TTC549 (cell line): ENCODE measurements at regions not wholly inside any gene's neighbourhood (a gene's known extent, or its start where the extent isn't known, plus 50 kb on each side); places are given as distances from the start of the nearest gene placed in this dataset.
"Not testable (repeated sequence)": the region's sequence is repeated elsewhere in the genome, so short reads cannot be mapped to it uniquely, and the experiment has no call there.

Experiments
- FAIRE-seq: peaks from 2 replicates; lab custom pipeline; 2012; peaks lifted over from hg19 to GRCh38; lab: Jason Lieb, UNC

DNA sequence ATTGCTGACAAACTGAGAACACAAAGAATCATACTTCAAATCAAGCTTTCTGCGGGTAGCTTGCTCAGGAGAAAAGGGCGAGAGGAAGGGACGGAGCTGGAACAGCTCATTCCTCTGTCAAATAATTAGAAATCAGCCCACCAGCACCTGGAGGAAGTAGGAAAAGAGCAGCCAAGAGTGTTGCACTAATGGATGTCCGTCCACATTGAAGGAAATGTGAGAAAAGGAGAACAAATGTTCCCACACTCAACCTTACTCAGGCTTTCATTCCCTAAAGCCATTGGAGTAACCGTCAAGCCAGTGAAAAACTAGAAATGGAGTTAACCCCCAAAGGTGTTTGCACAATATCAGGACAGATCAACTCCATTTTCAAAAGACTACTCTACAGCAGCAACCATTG lies 233.0 kb upstream of the PRKD1 start:
- no peak for FAIRE-seq

- no peak for FAIRE-seq
Observed at GRCh38 chr14:30162066-30162465, 234.4 kb upstream of the PRKD1 start.

DNA sequence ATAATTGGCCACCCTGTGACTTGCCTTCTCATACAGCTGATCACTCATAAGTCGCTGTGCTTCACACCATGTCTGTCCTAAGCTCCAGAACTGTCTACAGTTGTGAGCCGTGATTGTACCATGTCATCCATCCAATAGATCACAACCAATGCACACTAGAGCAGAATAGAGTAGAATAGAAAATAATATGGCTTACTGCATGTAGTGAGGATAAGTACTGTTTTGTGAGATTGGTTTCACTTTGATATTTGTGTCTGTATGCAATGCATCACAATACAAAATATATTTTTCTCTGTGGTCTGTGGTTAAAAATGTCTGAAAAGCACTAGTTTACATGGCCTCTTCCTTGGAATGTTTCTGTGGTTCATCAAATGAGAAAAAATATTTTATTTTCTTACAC lies 237.6 kb upstream of the PRKD1 start:
- FAIRE-seq, result no peak

- no peak for FAIRE-seq
Observed at GRCh38 chr14:30177781-30178180, 250.1 kb upstream of the PRKD1 start.

DNA sequence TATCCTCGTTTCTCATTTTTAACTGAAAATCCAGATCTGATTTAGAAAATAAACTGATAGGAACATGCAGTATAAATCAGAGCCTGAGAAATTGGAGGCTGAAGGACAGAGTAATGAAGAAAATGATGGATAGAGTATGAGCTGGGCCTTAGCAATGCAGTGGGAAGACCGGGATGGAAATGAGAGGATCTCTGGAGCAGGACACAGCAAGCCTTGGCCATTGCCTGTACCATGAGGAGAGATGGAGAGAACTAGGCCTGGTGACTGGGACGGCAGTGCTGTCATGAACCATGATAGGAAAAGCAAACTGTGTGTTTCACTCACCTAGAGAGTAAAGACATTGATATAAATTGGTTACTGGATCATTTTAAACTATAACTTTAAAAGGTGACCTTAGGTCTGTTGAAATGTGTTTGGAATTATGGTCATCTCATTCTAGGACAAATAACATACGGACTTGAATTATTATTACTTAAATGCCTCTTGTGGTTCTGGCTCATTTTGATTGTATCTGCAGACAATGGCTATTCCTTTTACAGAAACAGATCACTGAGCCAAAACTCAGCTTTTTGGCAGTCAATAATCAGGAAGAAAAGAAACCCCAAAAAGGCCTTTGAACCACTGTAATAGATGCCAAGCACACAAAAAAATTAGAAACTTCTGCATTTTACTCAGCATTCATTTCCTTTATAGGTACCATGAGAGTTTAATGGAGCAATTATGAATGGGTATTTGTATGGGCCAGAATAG lies 251.9 kb upstream of the PRKD1 start:
- FAIRE-seq, result no peak

GRCh38 chr14:30180219-30180618 lies 252.6 kb upstream of the PRKD1 start:
- FAIRE-seq, result no peak

GRCh38 chr14:30185832-30186231 lies 258.2 kb upstream of the PRKD1 start:
- FAIRE-seq, result no peak

GRCh38 chr14:30191639-30192279 lies 264.1 kb upstream of the PRKD1 start:
- no peak for FAIRE-seq

- FAIRE-seq, result no peak
Observed at GRCh38 chr14:30193101-30193500, 265.5 kb upstream of the PRKD1 start.

- no peak for FAIRE-seq
Observed at GRCh38 chr14:30193845-30194501, 266.3 kb upstream of the PRKD1 start.

- FAIRE-seq, result no peak
Observed at GRCh38 chr14:30194741-30195148, 267.1 kb upstream of the PRKD1 start.

GRCh38 chr14:30195941-30196340 lies 268.3 kb upstream of the PRKD1 start:
- no peak for FAIRE-seq

- no peak for FAIRE-seq
Observed at GRCh38 chr14:30196861-30197260, 269.2 kb upstream of the PRKD1 start.

DNA sequence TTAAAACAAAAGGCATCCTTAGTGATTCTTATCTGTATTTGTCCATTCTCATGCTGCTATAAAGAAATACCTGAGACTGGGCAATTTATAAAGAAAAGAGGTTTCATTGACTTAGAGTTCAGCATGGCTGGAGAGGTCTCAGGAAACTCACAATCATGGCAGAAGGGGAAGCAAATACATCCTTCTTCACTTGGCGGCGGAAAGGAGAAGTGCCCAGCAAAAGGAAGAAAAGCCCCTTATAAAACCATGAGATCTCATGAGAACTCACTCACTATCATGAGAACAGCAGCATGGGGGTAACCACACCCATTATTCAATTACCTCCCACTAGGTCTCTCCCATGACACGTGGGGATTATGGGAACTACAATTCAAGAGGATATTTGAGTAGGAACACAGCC lies 271.1 kb upstream of the PRKD1 start:
- FAIRE-seq, result not testable (repeated sequence)

DNA sequence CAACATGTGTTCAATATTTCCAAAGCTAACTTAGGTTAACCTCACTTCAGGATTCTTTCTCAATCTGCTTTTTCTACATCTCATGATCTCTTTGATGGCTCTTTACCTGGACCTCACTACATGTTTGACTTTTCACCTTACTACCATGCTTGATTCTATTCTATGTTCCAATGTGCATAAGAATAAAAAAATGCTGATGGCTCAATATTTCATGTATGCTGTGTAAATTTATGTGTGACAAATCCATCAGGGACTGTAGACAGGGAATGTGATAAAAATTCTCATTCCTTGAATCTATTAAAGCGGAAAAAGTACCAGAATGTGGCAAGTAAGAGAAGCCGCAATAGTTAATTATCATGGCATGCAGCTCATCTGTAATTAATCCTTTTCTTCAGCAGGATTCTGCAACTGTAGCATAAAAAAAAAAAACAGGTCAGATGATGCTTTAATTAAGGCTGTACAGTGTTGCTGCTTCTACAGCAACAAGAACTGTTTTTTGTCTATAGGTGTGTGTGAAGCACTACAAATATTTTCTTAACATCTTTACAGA lies 276.9 kb upstream of the PRKD1 start:
- FAIRE-seq, result no peak

DNA sequence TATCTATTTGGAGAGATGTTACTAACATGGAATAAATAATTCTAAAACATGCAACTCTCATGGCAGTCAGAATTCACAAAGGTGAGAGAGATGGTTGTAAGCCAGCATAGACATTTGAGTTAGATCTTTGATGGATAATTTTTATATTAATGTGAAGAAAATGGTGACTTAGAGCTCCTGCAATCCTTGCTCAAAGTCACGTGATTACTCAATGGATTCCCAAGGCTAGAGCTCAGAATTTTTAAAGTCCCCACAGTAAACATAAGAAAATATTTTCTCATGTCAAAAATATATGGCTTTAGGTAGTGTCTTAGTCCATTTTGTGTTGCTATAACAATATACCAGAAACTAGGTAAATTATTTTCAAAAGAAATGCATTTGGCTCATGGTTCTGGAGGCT lies 281.5 kb upstream of the PRKD1 start:
- no peak for FAIRE-seq

- no peak for FAIRE-seq
Observed at GRCh38 chr14:30210630-30211029, 283.0 kb upstream of the PRKD1 start.

DNA sequence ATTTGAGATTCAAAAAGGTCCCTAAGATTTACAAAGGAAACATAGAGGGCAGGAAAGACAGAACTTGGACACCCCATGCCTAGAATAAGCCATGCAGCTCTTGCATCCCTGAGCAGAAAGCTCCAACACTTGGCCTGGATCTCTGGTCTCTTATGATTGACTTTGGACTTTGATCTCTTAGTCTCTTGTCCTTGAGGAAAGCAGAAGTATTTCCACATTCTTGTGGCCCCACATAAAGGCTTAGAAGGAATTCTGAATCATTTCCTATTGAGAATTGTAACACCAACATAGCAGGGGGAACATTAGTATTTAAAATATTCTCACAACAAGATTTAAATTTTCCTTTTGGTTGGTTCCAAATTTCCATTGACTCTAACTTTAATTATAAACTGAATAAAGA lies 283.7 kb upstream of the PRKD1 start:
- no peak for FAIRE-seq

DNA sequence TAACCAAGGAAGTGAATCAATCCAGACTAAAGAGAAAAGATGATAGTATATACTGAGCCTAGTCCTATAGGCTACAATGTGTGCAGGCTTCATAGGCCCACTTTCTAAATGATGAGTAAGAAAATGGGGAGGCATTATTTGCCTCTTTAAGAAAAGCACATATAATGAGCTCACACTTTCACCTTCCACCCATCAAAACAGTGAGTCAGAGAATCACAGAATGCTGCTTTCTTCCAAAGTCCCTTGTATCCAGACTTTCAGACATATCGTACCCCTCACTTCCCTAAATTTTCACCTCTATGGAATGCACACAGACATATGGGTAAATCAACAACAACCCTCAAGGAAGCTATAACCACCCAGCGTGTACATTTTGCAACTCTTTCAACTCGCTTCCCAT lies 286.4 kb upstream of the PRKD1 start:
- FAIRE-seq, result no peak

DNA sequence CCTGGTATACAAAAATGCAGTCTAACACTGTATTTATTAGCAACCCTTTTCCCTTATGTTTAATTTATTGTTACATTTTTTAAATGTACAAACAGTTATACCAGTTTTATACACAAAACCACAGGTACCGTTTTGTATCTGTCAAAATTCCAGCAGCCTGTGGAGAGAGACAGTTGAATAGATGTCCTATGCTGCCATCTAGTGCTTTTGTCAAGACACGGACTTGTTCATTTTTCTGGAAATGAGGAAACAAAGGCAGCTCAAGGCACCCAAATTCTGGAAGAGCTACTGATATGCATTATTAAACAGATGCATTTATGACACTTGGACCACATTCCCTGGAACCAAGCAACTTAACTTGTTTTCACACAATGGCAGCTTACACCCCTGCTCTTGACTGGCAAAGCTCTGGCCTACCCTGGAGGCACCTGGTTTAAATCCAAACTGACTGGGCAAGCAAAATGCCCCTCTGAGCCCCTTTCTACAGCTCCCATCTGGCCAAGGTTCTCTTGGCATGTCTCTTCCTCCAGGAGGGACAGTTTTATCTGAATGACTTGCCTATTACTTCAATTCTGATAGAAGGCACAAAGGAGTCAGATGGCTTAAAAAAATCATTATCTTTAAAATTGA lies 286.9 kb upstream of the PRKD1 start:
- FAIRE-seq, result peak; percentile 56

GRCh38 chr14:30218907-30219306 lies 291.3 kb upstream of the PRKD1 start:
- no peak for FAIRE-seq

DNA sequence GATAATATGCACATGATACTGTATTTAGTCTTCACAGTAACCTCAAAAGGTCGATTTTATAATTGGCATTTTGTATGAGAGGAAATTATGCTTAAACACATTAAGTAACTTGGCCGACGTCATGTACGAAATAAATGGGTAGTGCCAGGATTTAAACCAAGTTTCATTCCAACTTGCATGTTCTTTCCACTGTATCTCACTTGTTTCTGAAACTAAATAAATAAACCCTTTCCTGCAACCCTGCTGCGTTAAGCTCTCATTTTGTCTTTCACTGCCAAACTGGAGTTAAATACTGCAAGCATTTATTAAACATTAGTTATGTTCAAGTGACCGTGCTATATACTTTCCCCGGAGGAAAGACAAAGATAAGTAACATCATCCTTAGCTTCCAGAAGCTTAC lies 293.9 kb upstream of the PRKD1 start:
- no peak for FAIRE-seq

DNA sequence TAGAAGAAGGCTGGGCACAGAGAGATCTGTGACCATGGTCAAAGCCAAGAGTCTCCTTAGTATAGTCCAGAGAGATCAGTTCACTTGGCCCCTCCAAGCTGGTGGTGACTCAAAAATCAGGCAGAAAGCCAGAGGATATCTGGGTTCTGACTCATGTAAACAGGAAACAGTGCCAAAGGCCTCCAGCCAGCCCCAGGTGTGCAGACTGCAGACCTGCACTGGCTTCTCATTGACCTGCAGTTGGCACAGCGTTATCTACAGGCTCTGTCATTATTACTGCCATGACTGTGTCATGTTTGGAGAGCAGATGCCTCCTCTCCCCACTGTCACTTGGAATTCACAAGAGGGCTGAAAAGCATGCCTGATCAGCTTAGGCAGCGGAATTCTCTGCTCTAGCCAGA lies 295.7 kb upstream of the PRKD1 start:
- no peak for FAIRE-seq
